Central memory CD8-positive, alpha-beta T cell (primary cell): ENCODE measurements at regions not wholly inside any gene's neighbourhood (a gene's known extent, or its start where the extent isn't known, plus 50 kb on each side); places are given as distances from the start of the nearest gene placed in this dataset.
"Not testable (repeated sequence)": the region's sequence is repeated elsewhere in the genome, so short reads cannot be mapped to it uniquely, and the experiment has no call there.

ENCODE experiments used
- ATAC-seq: fragments of 150-1000 bp; cut with Tn5 transposase; replicated peaks from 2 replicates; pipeline ENCODE4 v1.10.0; 2022; ENCODE audit warnings: mild to moderate bottlenecking, moderate FRiP score, moderate number of reproducible peaks; ENCODE audit not compliant: poor library complexity, severe bottlenecking; ENCODE audit errors: extremely low read depth
- DNase-seq, 2 donors: peaks; one replicate each; pipeline ENCODE4 v3.0.0; 2021; ENCODE audit warnings: low spot score in 2 of 2
- H3K27ac Mint-ChIP-seq: one replicate; pipeline ENCODE4 v1.8.0; 2022; ENCODE audit warnings: low read depth, mild to moderate bottlenecking, moderate library complexity, mixed read lengths
- H3K27me3 Mint-ChIP-seq: one replicate; pipeline ENCODE4 v1.8.0; 2022; ENCODE audit warnings: mixed read lengths
- H3K36me3 Mint-ChIP-seq: one replicate; pipeline ENCODE4 v1.8.0; 2022; ENCODE audit warnings: mild to moderate bottlenecking, moderate library complexity, mixed read lengths; ENCODE audit not compliant: insufficient read depth
- H3K4me1 Mint-ChIP-seq: one replicate; pipeline ENCODE4 v1.8.0; 2022; ENCODE audit warnings: mixed read lengths
- H3K4me3 Mint-ChIP-seq: one replicate; pipeline ENCODE4 v1.8.0; 2022; ENCODE audit warnings: mild to moderate bottlenecking, moderate library complexity, mixed read lengths
- H3K9me3 Mint-ChIP-seq: one replicate; pipeline ENCODE4 v1.8.0; 2022; ENCODE audit warnings: mixed read lengths

DNA sequence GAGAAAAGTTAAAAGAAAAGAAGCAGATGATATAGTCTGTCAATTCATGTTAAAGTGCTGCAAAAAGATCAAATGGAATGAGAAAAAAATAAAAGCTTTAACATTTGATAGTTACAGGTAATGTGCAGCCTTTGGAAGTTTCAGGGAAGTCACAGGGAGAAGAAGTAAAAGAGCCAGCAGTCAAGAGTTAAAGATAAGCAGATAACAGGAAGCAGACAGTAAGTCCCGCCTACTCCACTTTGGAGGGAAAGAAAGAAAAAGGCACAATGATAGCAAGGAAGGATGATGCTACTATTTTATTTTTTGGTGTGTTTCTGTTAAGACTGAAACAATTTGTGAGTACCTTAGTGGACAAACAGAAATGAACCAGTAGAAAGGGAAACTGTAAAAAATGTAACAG lies 111.1 kb upstream of the KRR1 start:
- peaks cover under 1% of the 10 kb centered on the region for H3K27me3 Mint-ChIP-seq
- H3K4me3 Mint-ChIP-seq: no peak overlapping the region
- H3K4me1 Mint-ChIP-seq: no peaks in the 10 kb centered on the region
- no peaks in the 10 kb centered on the region for H3K36me3 Mint-ChIP-seq
- H3K27ac Mint-ChIP-seq: no peak overlapping the region
- no peak for DNase-seq
- no peak for ATAC-seq
- H3K9me3 Mint-ChIP-seq: peaks cover 4% of the 10 kb centered on the region

DNA sequence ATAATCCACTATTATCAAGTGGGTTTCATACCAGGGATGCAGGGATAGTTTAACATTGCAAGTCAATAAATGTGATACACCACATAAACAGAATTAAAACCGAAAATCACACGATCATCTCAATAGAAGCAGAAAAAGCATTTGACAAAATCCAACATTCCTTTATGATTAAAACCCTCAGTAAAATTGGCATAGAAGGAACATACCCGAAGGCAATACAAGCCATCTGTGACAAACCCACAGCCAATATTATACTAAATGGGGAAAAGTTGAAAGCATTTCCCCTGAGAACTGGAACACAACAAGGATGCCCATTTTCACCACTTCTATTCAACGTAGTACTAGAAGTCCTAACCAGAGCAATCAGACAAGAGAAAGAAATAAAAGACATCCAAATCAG lies 103.0 kb upstream of the KRR1 start:
- H3K36me3 Mint-ChIP-seq: not testable (repeated sequence)

DNA sequence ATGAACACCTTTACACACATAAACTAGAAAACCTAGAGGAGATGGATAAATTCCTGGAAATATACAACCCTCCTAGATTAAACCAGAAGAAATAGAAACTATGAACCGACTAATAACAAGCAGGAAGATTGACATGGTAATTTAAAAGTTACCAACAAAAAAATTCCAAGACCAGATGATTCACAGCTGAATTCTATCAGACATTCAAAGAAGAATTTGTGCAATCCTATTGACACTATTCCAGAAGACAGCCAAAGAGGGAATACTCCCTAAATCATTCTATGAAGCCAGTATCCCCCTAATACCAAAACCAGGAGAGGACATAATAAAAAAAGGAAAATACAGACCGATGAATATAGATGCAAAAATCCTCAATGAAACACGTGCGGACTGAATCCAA lies 102.6 kb upstream of the KRR1 start:
- H3K9me3 Mint-ChIP-seq: no peaks in the 10 kb centered on the region
- no peaks in the 10 kb centered on the region for H3K4me1 Mint-ChIP-seq
- peaks cover 68% of the 10 kb centered on the region for H3K27me3 Mint-ChIP-seq
- ATAC-seq (no peak), DNase-seq (no peak)
- H3K36me3 Mint-ChIP-seq: no peaks in the 10 kb centered on the region
- no peak overlapping the region for H3K4me3 Mint-ChIP-seq
- H3K27ac Mint-ChIP-seq: no peak overlapping the region

More for the DNA sequence above, 103.0 kb upstream of the KRR1 start:
- peaks cover 66% of the 10 kb centered on the region for H3K27me3 Mint-ChIP-seq
- H3K9me3 Mint-ChIP-seq, ATAC-seq, H3K4me3 Mint-ChIP-seq, DNase-seq, H3K27ac Mint-ChIP-seq, H3K4me1 Mint-ChIP-seq: not testable (repeated sequence)

DNA sequence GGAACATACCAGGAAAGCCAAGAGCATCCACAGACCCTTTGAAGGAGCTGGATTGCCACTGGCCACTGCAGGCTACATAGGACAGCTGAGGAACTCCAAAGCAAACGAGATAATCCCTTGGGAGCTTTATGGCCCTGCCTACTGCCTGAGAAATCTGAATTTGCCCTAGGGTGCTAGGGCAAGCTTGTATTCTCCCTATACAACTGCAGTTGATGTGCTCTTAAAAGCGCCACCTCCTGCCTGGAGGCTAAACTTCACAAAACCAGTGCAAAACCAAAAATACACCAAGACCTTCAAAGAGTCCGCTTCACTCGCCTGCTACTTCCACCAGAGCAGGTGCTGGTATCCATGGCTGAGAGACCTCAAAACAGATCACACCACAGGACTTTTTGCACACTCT lies 99.6 kb upstream of the KRR1 start:
- Mint-ChIP-seq H3K27me3 (peaks cover 63% of the 10 kb centered on the region), H3K36me3 (no peaks in the 10 kb centered on the region), H3K27ac (no peak overlapping the region), H3K9me3 (no peaks in the 10 kb centered on the region), H3K4me1 (no peaks in the 10 kb centered on the region), H3K4me3 (no peak overlapping the region)
- no peak for DNase-seq
- ATAC-seq: no peak

DNA sequence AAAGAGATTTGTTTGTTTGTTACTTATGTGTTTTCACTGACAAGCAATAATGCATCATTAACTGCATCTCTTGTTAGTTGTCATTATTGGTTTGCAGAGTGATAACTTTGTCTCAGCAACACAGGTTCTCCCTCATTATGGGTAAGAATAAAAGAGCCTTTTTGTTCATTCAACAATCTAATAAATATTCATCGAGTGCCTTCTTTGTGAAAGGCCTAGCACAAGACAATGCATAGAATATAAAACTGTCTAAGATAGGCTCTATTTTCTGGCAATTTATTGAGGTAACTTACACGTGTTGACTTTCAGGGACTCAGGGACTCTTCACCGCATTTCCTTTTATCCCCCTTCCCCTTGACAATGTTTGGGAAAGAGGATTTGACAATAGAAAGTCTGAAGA lies 95.5 kb upstream of the KRR1 start:
- Mint-ChIP-seq H3K4me1 (no peaks in the 10 kb centered on the region), H3K9me3 (no peaks in the 10 kb centered on the region), H3K27ac (no peak overlapping the region), H3K27me3 (peaks cover 26% of the 10 kb centered on the region), H3K36me3 (no peaks in the 10 kb centered on the region), H3K4me3 (no peak overlapping the region)
- no peak for ATAC-seq
- DNase-seq: no peak

DNA sequence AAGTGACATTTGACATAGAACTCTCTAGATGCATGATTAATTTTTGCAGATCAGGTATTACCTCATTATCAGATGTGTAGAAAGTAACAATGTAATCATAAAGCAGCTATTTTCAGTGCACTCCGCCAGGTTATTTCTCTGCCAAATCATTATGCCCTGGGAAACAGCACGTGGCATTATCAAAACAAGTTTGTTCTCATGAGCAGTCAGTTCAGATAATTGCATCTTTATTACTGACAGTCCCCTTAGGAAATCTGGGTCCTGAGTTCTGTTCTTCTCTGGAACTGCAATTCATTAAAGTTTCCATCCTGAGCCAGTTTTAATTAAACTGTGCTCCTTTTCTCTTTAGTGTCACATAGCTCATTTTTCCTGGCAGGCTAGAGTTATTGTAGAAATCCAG lies 94.7 kb upstream of the KRR1 start:
- ATAC-seq: no peak
- Mint-ChIP-seq H3K4me3 (no peak overlapping the region), H3K36me3 (no peaks in the 10 kb centered on the region), H3K4me1 (no peaks in the 10 kb centered on the region), H3K9me3 (no peaks in the 10 kb centered on the region), H3K27me3 (peaks cover 18% of the 10 kb centered on the region), H3K27ac (no peak overlapping the region)
- no peak for DNase-seq

DNA sequence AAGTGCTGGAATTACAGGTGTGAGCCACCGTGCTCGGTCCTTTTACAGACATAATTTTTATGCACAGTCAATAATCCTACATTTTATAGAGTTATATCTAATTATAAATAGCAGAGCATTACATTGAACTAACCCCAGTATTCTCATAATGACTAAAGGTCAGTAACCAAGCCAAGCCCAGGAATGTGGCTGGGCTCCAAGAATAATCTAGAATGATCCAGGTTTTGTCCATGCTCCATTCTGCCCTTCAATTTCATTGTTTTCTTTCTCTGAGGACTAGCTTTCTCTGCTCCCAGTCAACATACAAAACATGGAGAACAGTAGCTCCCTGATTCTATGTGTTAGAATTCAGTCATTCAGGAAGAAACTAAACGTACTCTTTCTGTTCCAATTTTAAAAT lies 92.1 kb upstream of the KRR1 start:
- no peaks in the 10 kb centered on the region for H3K9me3 Mint-ChIP-seq
- no peak for DNase-seq
- no peak for ATAC-seq
- H3K4me3 Mint-ChIP-seq: no peak overlapping the region
- H3K27me3 Mint-ChIP-seq: peaks cover 17% of the 10 kb centered on the region
- H3K4me1 Mint-ChIP-seq: no peaks in the 10 kb centered on the region
- no peaks in the 10 kb centered on the region for H3K36me3 Mint-ChIP-seq
- H3K27ac Mint-ChIP-seq: no peak overlapping the region

DNA sequence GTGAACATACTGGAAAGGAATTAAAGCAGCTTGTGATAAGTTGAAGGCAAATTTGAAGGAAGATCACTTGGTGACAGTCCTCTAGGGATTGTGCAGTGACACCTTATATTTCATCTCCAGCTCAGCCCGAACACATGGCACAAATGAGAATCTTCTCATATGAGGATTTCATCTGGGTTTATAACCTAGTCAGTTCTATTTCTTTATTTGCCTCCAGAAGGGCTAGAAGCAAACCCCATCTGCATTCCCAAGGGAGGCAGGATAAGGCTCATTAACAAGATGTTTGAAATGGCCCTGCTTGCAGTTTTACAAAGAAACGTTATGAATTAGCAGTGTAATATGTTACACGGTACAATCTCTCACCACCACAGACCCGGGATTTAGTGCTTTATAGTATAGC lies 90.7 kb upstream of the KRR1 start:
- H3K27ac Mint-ChIP-seq: no peak overlapping the region
- ATAC-seq: no peak
- H3K27me3 Mint-ChIP-seq: peaks cover 14% of the 10 kb centered on the region
- DNase-seq: no peak
- H3K4me1 Mint-ChIP-seq: no peaks in the 10 kb centered on the region
- no peaks in the 10 kb centered on the region for H3K36me3 Mint-ChIP-seq
- no peaks in the 10 kb centered on the region for H3K9me3 Mint-ChIP-seq
- H3K4me3 Mint-ChIP-seq: no peak overlapping the region

DNA sequence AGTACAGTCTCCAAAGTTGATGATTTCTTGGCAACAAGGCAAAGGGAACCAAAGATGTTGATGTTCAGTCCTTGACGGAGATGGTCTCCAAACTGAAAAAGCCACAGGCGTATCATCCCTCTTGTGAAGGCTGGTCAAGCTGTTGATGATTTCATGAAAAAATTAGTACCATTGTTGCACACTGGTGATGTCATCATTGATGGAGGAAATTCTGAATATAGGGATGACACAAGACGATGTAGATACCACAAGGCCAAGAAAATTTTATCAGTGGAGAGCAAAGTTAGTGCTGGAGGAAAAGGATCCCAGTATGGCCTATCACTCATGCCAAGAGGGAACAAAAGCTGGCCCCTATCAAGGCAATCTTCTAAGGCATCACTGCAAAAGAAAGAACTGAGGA lies 88.7 kb upstream of the KRR1 start:
- H3K4me3 Mint-ChIP-seq: no peak overlapping the region
- no peaks in the 10 kb centered on the region for H3K4me1 Mint-ChIP-seq
- H3K9me3 Mint-ChIP-seq: no peaks in the 10 kb centered on the region
- DNase-seq (no peak), ATAC-seq (no peak)
- peaks cover 14% of the 10 kb centered on the region for H3K27me3 Mint-ChIP-seq
- no peaks in the 10 kb centered on the region for H3K36me3 Mint-ChIP-seq
- H3K27ac Mint-ChIP-seq: no peak overlapping the region

DNA sequence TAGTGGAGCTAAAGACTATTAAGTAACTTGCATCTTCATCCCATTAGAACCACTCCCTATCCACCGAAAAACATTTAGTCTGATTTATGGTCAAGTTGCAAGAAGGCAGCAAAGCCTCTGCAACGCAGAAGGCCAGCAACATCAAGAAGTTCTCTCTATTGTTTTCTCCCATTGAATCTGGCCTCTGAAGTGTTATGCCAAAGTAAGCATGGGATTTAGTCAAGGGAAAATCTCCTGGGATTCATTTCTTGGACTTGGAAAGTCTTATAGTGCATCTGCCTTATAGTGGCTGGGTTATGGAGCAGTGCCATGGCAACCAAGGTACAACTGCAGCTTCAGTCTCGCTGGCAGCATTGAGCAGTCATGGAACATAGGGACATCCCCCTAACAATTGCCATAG lies 87.7 kb upstream of the KRR1 start:
- Mint-ChIP-seq H3K9me3 (no peaks in the 10 kb centered on the region), H3K4me3 (no peak overlapping the region), H3K27ac (no peak overlapping the region), H3K36me3 (no peaks in the 10 kb centered on the region), H3K4me1 (no peaks in the 10 kb centered on the region), H3K27me3 (peaks cover 14% of the 10 kb centered on the region)
- ATAC-seq (no peak), DNase-seq (no peak)

DNA sequence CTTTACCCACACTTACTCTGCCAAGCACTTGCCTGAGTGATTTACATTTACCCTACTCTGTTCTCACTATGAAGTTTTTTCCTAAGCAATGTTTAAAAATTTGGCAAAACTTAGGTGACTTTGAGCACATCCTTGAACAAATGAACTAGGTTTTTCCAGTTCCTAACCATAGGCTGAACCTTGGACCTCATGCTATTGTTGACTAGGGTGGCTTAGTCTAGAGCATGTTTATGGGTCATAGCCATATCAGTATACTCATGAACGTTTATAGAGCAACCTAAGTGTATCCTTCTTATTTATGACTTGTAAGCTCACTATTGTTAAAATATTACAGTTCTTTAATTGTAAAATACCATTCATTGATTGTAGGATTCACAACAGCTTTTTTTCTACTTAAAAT lies 85.0 kb upstream of the KRR1 start:
- no peak for DNase-seq
- ATAC-seq: no peak
- Mint-ChIP-seq H3K4me1 (no peaks in the 10 kb centered on the region), H3K27ac (no peak overlapping the region), H3K9me3 (no peaks in the 10 kb centered on the region), H3K4me3 (no peak overlapping the region), H3K36me3 (no peaks in the 10 kb centered on the region), H3K27me3 (peaks cover 14% of the 10 kb centered on the region)

DNA sequence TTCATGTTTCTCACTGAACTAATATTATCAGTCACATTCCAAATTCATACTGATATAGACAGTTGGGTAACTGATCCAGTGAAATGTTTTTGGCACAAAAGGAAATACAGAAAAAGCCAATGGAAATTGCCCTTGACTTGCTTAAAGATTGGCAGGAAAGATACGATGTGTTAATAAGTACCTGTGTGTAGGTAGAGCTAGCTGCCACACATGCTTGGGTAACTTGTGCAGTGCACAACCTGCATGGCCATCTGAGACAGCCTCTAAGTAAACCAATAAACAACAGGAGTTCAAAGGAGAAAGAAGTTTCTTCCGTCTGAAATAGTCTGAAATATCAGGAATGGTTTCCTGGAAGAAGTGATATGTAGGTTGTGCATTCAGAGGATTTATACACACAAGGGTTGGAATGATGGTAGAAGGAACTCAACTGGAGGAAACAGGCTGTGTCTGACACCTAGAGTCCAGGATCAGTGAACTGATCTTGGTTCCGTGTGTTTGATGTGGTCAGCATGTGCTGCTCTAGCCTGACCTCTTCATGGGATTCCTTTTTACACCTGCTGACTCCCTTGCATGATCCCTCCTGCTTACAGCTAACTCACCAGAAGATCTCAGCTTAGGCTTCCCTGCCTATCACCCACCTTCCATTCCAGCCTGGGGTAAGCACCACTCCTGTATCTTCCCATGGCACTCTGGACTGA lies 81.4 kb upstream of the KRR1 start:
- no peaks in the 10 kb centered on the region for H3K9me3 Mint-ChIP-seq
- H3K4me3 Mint-ChIP-seq: no peak overlapping the region
- H3K27me3 Mint-ChIP-seq: peaks cover 9% of the 10 kb centered on the region
- DNase-seq (no peak), ATAC-seq (no peak)
- H3K27ac Mint-ChIP-seq: no peak overlapping the region
- no peaks in the 10 kb centered on the region for H3K4me1 Mint-ChIP-seq
- no peaks in the 10 kb centered on the region for H3K36me3 Mint-ChIP-seq

DNA sequence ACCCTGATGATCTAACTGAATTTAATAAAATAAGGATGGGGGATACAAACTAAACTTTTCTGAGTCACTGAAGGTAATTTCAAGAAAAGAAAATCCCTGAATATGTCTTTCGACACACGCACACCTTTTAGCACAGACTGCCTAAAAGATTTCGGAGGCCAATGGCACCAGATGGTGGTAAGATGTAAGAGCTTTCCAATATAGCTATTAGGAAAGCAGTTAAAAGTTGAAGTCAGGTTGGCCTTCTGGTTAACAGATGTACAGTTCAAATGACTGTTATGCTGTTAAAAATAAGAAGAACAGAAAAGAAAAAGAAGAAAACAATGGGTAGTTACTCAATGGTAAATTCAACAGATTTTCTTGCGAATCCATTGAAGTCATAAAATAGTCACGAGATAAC lies 80.7 kb upstream of the KRR1 start:
- no peaks in the 10 kb centered on the region for H3K4me1 Mint-ChIP-seq
- peaks cover 9% of the 10 kb centered on the region for H3K27me3 Mint-ChIP-seq
- no peaks in the 10 kb centered on the region for H3K9me3 Mint-ChIP-seq
- no peak overlapping the region for H3K27ac Mint-ChIP-seq
- DNase-seq (no peak), ATAC-seq (no peak)
- H3K4me3 Mint-ChIP-seq: no peak overlapping the region
- H3K36me3 Mint-ChIP-seq: no peaks in the 10 kb centered on the region

DNA sequence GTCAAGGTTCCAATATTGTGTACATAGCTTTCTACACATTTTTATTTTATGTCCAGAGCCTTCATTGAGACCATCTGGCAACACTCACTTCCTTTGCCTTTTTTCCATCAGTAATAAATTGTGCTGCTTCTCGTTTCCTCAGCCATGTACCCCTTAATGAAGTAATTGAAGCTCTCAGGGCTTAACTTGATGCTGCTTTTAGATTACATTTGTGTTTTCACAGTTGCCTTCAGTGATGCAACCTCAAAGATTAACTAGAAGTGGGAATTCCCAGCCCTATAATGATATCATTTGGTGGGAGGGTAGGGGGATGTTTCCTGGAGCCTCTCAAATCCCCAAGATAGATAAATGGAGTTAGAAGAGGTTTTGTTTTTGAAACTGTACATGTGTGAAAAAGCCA lies 80.2 kb upstream of the KRR1 start:
- no peak for DNase-seq
- H3K27ac Mint-ChIP-seq: no peak overlapping the region
- H3K4me3 Mint-ChIP-seq: no peak overlapping the region
- H3K36me3 Mint-ChIP-seq: no peaks in the 10 kb centered on the region
- no peaks in the 10 kb centered on the region for H3K9me3 Mint-ChIP-seq
- H3K4me1 Mint-ChIP-seq: no peaks in the 10 kb centered on the region
- no peak for ATAC-seq
- peaks cover 9% of the 10 kb centered on the region for H3K27me3 Mint-ChIP-seq
